HTR-8/SVneo (cell line): ENCODE measurements at regions not wholly inside any gene's neighbourhood (a gene's known extent, or its start where the extent isn't known, plus 50 kb on each side); places are given as distances from the start of the nearest gene placed in this dataset.

Source experiments
- DNase-seq: peaks from one replicate; pipeline ENCODE4 v3.0.0; 2011; ENCODE audit warnings: low spot score, mixed read lengths; ENCODE audit not compliant: insufficient read length
- FAIRE-seq: peaks from 2 replicates; lab custom pipeline; 2011; peaks lifted over from hg19 to GRCh38; lab: Jason Lieb, UNC

DNA sequence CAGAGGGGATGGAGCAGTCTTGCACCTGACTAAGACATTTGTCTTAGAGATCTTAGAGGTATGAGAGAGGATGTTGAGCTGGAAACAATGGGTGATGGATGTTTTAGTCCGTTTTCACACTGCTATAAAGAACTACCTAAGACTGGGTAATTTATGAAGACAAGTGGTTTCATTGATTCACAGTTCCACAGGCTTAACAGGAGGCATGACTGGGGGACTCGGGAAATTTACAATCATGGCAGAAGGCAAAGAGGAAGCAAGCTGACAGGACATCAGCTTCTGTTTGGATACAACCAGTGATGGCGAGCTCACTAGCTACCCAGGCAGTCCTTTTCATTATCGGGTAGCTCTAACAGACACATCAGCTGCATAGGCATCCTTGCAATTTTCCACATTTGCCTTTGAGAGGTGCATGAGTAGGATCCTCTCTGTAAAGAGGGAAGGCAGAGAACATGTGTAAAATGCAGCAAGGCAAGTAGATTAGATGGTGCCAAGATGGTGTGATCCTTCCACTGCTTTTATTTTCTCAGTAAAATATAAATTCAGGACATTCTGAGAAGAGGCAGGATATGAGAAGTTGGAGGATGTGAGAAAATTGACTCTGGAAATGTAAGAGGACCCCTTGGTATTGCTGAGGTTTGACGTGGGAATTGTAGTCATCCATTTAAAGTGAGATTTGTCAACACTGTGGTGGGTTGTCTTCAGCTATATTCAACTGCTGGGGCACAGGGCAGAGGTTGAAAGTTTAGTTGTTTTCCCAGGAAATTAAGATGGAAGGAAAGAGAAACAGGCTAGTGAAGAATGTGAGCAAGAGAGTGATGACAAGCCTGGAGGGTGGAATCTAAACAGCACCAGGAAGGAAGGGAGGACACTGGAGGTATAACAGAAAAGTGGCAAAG is 1140.0 kb upstream of the AUTS2 start:
- DNase-seq (no peak), FAIRE-seq (no peak)

DNA sequence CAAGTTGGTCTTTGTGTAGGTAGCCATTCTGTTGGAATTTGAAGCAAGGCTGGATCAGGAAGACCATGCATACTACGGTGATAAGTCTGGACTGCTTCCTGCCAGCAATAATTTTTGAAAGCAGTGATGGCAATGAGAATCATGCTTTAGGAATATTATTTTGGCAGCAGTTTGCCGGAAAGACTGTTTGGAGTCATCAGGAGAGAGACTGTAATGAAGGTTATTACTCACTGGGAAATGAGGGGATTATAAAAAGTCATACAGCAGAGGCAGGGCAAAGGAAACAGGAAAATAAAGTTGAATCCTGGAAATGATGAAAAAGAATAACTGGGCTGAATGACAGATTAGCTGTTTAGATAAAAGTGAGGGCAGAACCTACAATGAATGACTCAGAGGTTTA is 1136.8 kb upstream of the AUTS2 start:
- FAIRE-seq (no peak), DNase-seq (peak; percentile 8)

GRCh38 chr7:68470836-68471435 is 1127.3 kb upstream of the AUTS2 start:
- no peak for FAIRE-seq
- no peak for DNase-seq

- FAIRE-seq (no peak), DNase-seq (no peak)
Measured at GRCh38 chr7:68472688-68473087, 1125.6 kb upstream of the AUTS2 start.

GRCh38 chr7:68474661-68475216 is 1123.5 kb upstream of the AUTS2 start:
- no peak for FAIRE-seq
- no peak for DNase-seq

DNA sequence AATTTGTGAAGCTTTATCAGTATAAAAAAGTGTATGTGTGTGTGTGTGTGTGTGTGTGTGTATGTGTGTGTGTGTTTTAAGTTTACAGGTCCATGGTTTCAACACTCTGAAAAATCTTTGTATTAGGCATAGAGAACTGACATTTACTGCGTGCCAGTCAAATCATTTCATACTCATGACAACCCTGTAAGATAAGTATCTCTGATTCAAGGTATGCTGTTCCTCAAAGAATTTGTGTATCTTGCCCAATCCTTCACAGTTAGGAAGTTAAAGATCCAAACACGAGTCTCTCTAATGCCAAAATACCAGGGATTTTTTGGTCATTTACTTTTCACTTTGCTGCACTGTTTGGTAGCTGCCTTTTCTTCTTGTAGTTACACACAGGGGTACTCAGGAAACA is 1121.3 kb upstream of the AUTS2 start:
- FAIRE-seq, result no peak
- peak; percentile 4 for DNase-seq

DNA sequence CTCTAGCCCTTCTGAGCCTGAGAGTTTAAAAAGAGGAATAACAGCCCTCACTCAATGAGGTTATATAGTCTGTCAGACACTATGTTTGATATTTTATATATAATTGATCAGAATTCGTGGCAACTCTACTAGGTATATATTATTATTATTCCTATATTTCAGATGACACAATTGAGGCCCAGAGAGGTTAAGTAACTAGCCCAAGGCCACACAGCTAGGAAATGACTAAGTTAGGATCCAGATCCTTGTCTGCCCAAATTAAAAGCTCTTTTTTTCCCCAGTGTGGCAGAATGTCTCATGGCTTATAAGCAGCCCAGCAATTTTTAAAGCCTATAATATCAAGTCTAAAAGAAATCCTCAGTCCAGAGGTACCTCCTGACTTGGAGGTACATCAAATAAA is 1119.9 kb upstream of the AUTS2 start:
- FAIRE-seq, result no peak

GRCh38 chr7:68482800-68483199 is 1115.5 kb upstream of the AUTS2 start:
- DNase-seq (no peak), FAIRE-seq (no peak)

More for the DNA sequence above, 1119.9 kb upstream of the AUTS2 start:
- no peak for DNase-seq

GRCh38 chr7:68484731-68485130 is 1113.5 kb upstream of the AUTS2 start:
- no peak for DNase-seq
- no peak for FAIRE-seq

- no peak for DNase-seq
- FAIRE-seq, result no peak
Measured at GRCh38 chr7:68485253-68485917, 1112.9 kb upstream of the AUTS2 start.

DNA sequence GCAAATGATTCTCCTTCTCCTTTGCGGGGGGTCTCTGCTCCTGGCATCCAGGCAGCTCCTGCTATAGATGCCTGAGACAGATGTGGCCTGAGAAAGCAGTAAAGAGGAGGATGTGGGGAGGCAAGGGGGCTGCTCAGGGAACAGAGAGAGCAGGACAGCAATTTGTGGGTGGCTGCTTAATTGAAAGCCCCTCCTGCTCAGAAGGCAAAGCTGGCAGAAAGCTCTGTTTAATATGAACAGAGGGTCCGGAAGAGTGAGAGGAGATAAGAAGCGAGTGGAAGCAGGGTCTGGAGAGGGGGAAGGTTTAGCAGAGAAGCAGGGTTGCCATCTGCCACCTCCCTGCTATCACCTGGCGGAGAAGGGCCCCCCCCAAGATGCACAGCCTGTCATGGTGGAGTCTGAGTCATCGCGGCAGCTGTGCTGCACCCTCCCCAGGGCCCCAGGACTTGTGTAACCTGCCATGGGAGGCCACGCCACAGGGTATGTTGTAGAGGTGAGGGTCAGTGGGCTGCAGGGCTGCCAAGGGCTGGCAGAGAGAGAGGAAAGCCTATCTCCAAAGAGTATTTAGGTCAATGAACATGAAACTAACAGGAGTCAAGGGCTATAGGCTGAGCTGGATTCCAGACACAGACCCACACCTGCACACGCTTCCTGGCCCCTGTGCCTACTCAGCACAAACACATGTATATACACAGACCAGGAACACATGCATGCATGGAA is 1109.8 kb upstream of the AUTS2 start:
- FAIRE-seq (no peak), DNase-seq (no peak)

DNA sequence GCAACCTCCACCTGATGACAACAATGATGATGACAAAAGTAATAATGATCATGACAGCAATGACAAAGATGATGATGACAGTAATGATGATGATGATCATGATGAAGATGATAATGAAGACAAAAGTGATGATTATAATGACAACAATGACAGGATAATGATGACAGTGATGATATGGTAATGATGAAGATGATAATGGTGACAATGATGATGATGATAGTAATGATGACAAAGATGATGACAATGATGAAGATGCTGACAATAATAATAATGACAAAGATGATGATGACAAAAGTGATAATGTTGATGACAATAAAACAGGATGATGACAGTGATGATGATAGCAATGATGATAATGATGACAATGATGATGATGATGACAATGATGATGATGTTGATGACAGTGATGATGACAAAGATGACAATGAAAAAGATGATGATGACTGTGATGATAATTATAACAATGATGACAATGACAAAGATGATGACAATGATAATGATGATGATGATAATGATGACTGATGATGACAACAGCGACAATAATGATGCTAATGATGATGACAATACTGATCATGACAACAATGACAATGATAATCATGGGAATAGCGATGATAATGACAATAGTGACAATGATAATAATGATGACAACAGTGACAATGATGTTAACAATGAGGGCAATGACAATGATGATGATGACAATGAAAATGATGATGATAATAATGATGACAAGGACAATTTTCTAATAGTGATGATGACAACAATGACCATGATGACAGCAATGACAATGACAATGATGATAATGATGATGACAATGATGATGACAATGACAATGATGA is 1106.5 kb upstream of the AUTS2 start:
- FAIRE-seq (peak; percentile 63), DNase-seq (no peak)

DNA sequence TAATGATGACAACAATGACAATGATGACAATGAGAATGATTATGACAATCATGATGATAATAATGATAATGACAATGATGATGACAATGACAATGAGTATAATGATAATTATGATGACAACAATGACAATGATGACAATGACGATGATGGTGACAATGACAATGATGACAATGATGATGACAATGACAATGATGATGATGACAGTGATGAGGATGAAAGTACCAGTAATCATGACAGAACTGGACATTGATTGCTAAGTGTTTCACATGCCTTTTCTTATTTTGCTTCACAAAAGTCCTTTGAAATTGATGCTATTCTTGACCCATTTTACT is 1106.0 kb upstream of the AUTS2 start:
- DNase-seq (no peak), FAIRE-seq (no peak)

DNA sequence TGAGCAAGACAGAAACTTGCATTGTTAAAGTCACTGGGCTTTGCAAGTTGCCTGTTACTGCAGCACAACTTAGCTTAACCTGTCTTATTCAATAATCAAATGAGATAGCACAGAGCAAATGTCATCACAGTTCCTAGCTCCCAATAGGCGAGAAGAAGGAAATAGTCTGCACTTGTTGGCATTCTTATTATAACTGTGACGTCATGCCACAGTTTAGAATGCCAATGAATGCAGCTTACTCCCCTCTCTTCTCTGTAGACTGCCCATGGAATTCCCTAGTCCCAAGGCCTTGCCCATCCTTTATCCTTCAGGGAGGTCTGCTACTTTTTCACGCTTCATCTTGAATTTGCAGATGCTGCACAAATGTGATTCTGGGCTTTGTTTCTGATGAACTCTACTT is 1094.9 kb upstream of the AUTS2 start:
- DNase-seq (no peak), FAIRE-seq (no peak)

GRCh38 chr7:68504716-68505115 is 1093.6 kb upstream of the AUTS2 start:
- no peak for DNase-seq
- FAIRE-seq, result no peak

GRCh38 chr7:68505721-68506120 is 1092.6 kb upstream of the AUTS2 start:
- FAIRE-seq (no peak), DNase-seq (no peak)

DNA sequence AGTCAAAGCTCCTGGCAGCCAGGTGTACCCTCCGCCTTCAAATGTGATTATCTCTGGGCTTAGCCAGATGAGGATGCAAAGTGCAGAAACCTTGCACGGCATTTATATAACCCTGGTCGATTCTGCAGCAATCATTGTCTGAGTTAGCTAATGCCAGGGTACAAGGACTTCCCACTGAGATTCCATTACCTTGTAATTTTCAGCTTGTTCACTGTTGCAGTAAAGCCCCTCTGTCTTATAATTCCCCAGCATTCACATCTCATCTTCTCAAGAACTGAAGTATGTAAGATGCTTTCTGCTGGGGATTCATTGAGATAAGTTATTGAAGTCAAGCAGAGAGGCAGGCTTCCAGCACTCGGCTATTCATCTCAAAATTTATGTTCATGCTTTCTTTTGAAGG is 1090.6 kb upstream of the AUTS2 start:
- no peak for FAIRE-seq
- DNase-seq, result no peak

DNA sequence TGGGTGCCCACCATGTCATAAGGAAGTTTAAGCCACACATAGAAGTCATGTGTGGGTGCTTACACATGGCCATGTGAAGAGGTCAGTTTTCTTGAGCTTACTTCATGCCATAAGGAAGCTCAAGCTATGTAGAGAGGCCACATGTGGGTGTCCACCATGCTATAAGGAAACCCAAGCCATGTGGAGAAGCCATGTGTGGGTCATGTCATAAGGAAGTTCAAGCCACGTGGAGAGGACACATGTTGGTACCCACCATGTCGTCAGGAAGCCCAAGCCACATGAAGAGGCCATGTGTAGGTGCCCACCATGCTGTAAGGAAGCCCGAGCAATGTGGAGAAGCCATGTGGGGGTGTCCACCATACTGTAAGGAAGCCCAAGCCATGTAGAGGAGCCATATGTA is 1089.2 kb upstream of the AUTS2 start:
- no peak for FAIRE-seq
- DNase-seq, result no peak

DNA sequence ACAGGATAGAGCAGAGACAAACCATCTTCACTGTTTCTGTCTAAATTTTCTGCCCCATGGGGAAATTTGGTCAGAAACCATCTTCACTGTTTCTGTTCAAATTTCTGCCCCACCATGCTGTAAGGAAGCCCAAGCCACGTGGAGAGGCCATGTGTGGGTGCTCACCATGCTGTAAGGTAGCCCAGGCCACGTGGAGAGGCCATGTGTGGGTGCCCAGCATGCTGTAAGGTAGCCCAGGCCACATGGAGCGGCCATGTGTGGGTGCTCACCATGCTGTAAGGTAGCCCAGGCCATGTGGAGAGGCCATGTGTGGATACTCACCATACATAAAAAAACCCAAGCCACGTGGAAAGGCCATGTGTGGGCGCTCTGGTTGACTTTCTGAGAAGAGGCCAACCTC is 1088.7 kb upstream of the AUTS2 start:
- no peak for DNase-seq
- no peak for FAIRE-seq

DNA sequence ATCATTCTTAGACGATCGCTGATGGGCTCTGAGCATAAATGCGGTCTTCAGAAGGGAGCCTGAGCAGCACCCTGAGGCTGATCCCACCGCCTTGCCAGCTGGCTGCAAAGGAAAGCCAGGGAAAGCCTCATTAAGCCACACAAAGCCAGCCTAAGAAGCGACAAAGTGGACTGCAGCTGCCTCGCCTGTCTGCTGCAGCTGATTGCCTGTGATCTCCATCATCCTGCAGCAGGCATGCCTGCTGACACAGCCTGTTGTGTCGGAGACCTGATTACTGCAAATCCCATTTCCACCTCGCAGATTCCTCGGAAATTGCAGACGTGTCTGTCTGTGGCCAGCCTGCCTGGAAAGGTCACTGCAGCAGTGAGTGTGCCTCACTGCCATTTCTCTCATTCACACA is 1087.0 kb upstream of the AUTS2 start:
- FAIRE-seq (no peak), DNase-seq (no peak)
